ENCODE measurements at regions not wholly inside any gene's neighbourhood (a gene's known extent, or its start where the extent isn't known, plus 50 kb on each side); places are given as distances from the start of the nearest gene placed in this dataset.

DNA sequence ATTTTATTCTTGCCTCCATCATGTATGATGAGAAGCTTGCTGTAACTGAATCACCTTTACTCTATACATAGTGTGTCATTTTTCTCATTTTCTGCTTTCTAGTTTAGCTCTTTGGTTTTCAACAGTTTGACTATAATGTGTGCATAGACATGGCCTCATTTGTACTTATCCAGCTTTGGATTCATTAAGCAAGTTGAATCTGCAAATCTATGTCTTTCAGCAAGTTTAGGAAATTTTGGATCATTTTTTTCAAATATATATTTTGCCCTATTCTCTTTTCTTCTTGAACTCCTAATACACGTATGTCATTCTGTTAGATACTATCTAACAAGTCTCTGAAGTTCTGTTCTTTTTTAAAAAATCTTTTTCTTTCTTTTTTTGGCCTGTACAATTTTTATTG, 57.8 kb downstream of the PRLHR start:
- DNase-seq, result no peak

DNA sequence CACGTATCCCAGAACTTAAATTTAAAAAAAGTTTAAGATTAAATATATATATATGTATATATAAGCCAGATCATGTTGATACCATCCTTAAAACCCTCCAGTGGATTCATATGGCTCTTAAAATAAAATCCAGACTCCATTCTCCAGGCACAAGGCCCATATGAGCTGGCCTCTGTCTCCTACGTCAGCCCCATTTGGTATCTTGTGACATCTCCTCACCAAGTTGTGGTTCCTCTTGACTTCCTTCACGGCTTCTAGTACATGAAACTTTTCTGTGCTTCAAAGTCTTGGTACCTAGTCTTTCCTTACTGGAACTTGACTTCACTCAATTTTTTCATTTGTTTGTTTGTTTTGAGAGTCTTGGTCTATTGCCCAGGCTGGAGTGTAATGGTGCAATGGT, 61.3 kb downstream of the PRLHR start:
- DNase-seq, result no peak

DNA sequence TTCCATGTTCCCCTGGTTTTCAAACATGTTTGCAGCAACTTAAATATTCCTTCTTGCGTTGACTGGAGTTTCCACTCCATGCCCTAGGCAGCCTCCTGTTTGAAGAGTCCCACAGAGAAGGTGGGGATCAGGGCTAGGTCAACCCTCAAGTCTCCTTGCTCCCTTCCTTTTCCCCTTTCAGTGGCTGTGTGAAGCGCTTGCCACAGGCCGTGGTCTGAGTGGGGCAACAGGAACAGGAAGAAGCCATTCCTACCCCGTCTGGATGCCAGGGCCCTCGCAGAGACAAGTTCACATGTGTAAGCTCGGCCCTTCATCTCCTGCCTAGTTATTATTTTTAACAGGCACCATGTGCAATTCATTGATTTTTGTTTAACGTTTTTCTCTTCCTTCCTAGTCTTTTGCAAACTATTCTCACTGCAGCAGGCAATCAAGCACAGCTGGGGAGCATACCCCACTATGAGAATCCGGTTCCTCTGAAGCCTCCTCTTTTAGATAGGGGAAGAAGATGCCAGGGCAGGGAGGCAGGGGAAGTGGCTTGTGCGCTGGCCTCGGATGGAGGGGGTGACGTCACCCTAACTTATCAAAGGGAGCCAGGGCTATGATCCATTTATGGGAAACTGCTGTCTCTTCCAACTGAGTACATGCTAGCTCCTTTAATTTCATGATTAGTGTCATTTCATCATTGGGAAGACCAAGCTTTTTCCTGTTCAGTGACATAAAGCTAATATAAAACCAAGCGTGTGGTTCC, 64.2 kb downstream of the PRLHR start:
- no peak for DNase-seq

DNA sequence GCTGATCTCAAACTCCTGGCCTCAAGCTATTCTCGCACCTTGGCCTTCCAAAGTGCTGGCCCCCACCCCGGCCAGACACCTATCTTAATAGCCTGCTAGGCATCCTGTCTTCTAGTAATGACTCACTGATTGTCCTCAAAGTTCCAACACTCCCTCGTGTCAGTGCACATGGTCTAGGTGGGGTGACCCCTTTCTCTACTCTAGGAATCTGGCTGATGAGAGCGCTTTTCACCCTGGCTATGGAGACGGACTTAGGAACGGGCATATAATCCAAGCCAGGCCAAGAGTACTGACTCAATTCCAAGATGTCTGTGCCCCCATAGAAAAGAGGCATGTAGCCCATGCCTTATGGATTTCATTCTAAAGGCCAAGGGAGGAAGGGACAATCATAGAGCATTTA, 67.0 kb downstream of the PRLHR start:
- DNase-seq, result no peak

DNA sequence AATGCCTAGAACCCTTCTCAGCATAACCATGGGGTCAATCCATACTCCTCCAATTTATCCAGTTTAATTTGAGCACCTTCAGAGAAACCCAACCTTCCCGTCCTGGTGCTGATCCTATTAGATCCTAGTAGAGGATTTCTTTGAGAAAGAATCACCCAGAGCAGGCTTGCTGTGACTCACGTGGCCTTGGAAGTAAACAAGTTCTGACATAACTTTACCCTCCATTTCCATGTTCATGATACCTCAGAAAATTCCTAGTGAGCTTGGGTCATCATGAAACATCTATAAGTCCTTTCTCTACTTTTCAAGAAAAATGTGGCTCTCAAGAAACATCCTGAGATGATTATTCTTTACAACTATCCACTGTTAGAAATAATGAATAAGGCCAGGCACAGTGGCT, 71.7 kb downstream of the PRLHR start:
- no peak for DNase-seq

DNA sequence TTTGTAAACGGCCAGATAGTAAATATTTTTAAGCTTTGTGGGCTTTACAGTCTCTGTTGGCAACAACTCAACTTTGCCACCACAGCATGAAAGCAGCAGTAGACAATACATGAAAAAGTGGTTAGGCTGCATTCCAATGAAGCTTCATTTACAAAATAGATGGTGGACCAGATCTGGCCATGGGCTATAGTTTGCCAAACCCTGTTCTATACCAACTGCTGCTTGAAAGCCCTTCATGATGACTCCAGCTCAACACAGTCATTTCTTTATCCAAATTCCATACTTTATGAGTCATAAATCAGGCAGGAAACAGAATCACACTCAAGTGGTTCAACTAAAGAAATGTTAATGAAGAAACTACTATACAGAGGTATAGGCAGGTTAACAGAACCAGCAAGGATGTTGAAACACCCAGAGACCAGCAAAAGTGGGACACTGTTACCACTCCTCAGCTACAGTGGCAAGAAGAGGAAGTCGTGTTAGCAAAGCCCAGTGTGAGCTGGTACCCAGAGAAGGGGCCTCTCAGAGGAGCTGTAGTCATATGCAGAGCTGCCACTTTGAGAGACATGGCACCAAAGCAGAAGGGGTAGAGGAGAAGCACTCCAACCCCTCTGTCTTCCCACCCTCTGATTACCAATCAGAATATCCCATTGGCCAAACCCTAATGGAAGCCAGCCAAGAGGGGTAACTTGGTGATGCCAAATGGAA, 72.5 kb downstream of the PRLHR start:
- DNase-seq, result no peak

DNA sequence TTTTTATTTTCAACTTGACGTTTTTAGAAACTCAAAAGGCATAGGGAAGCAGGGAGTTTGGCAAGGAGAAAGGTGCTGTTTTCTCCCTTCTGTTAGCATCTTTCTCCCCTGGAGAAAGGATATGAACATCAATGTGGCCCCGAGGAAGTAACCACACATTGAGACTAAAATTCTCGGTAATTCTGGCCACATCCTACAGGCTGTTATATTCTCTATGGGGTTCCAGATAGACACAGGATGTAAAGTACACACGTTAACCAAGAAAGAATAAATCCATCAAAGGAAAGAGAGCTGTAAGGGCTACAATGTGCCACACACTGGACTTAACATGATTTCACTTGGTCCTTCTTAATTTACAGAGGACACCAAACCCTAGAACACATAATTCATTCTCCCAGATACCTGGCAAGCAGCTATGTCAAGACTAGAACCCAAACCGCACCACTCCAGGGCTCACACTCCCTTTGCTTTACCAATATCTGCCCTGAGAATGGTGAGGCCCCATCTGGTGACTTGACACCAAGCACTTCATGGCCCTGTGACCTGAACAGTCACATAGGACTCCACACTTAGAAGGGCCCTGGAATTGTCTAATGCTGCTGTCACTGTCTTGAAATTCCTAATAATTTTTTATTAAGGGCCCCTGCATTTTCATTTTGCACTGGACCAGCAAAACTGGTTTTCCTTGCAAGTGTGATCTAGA, 73.9 kb downstream of the PRLHR start:
- DNase-seq, result no peak

DNA sequence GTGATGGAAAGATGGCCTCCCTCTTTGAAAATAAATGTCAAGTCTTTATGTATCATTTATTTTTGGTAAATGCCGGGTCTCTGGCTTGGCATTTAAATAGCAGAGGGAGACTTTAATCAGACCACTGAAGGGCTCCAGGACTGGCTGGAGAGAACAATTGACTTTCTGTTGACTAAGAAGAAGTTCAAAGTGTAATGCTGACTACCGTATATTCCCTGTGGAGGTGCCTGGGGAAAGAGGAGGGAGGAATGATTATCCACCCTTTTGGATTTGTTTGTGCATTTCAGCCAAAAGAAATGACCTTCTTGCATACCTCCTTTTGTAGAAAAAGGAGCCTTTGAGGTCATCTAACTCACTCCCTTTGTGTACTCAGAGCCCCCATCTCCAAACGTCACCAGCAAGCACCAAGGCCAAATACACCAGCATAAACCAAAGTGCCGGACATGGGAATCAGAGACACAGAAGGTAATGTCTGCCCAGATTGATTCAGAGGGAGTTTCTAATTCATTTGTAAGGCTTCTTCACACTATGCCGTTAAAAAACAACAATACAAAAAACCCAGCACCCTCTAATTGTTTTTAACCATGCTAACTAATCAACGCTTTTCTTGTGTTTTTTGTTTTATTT, 75.2 kb downstream of the PRLHR start:
- DNase-seq, result no peak

DNA sequence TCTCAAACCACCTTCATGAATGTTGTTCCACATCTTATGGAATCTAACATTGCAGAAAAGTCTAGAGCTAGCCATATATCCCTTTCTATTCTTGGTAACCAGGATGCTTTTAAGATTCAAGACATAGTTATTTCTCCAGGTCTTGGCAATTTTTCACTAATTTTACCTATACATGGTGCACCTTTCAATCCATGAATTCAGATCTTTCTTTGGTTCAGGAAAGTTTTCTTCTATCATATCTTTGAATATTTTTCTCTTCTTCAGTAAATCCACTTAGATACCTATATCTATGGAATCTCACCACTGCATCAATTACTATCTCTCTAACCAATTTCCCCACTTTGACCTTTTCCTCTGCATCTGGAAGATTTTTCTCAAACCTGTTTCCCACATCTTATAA, 77.4 kb downstream of the PRLHR start:
- no peak for DNase-seq

DNA sequence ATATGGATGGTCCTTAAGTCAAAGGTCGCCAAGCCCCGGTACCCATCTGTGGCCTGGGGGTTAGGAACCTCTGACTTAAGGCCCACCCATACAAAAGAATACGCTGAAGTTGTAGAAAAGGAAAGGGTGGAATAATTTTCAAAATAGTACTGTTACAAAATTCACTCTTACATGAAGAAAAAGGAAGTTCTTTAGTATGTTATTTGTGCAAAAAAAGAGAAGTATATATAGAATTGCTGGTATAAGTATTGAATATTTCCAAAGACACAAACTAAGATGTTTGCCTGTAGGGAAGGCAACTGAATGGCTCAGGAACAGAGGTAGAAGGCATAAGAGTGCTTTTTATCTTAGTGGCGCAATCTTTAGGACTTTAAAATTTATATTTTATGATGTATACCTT, 78.7 kb downstream of the PRLHR start:
- no peak for DNase-seq

DNA sequence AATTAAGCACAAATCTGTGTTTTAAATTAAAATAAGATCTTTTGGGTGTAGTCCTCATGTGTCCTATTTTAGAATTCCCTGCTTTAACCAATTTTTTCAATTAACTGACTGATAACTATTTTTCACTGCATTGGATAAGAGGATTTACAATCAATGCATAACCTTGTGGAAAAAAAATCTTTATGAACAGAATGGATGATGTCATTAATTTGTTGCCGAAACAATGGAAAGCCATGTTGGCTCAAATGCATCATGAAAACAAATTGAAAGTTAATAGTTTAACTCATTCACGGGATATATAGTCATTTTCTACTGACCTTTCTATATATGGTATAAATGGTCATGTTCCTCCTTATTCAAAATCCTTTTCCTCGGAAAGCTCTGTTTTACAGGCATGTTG, 82.3 kb downstream of the PRLHR start:
- no peak for DNase-seq

DNA sequence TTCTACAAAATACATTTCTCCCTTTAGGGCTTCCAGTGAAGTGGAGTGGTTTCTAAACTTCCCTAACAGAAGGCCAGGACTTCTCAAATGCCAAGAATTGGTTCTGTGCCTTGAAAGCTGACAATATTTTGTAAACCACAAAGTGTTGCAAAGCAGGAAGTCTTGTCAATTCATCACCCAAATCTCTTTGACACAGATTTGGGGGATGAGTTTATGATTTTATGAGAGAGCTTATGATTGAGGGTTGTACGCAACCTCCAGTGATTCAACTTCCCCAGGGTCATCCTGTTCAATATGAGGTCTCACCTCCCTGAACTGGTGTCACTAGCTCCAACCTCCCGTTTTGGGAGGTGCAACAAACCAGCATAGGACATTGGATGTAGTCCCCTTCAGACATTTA, 83.7 kb downstream of the PRLHR start:
- DNase-seq, result no peak

DNA sequence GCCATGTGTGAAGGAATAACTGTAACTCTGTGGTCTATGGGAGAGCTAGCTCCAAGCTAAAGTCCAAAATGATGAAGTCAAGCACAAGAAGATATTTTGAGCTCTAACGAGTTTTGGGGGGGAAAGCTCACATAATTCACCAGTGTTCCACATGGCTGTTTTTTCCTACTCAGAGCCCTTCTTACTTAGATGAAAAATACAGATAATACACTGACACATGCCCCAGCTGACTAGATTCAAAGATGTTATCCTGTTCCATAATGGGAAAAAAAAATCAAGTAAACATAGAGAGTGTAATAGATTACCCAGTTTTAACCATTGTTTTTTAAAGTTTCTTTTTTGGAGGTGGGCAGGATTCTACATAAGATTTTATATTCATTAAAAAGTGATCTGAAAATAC, 86.6 kb downstream of the PRLHR start:
- no peak for DNase-seq

DNA sequence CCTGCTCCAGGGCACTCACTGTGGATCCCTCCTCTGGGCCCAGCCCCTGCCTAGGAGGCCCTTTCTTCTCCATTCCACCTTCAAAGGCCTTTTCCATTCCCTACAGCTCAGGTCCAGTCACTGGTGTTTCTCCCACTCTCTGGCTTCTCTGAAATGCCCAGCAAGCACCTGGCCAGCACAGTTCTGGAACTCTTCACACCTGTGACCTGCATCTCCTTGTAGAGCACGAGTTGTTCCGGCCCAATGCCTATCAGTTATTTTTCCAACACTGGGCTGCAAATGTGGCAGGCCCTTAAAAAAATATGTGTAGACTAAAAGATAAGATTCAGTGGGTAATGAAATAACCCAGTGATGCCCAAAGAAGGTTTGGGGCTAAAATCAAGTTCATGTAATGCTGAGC, 87.1 kb downstream of the PRLHR start:
- no peak for DNase-seq

DNA sequence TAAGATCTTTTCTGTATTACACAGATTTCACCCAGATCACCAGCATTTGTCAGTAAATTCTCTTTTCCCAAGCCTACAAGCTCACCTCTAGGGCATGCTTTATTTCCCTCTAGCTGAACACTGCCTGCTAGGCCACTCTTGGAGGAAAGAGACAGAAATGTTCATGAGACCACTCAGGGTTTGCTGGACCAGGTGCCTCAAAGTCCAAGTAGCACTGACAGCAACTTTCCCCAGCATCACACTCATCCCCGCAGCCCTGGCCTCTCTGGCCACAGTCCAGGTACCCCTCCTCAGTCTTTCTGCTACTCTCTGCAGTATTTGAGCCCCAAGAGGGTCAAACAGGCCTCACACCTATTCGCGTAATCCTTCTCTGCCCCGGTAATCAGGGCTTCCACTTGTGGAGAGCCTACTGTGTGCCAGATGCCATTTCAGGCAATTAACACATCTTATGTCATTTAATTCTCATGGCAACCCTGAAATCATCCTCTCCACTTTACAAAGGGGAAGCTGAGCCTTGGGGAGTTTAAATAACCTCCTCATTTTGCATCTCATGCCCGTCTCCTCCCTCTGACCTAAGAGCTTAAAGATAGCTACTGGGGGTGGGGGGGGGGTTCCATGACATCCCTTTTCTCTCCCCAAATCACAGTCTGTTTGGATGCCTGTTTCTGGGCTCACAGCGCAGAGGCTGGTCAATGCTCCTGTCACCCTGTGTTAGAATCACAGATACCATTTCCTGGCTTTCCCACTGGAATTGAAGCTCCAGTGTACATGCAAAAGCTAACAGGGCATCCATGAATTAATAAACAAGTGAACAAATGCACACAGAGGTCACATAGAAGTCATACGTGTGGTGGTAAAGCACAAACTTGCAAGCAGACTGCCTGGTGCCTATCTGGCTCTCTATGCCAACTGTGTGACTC, 88.5 kb downstream of the PRLHR start:
- DNase-seq, result no peak

DNA sequence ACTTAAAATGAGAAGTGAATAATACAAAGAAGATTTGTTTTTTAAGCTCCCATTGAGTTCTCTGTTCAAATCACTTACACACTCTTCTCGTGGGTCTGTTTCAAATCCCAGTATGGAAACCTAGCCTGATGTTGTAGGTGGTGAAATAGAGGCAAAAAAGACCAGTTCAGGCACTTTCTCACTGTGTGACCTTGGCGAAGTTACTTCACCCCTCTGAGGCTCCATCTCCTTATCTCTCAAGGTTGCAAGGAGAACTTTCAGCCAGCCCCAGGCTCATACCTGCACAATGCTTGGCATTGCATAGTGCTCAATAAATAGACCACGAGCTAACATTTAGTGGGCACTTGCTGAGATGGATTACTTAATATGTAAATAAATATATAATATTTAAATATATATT, 90.1 kb downstream of the PRLHR start:
- DNase-seq, result no peak

DNA sequence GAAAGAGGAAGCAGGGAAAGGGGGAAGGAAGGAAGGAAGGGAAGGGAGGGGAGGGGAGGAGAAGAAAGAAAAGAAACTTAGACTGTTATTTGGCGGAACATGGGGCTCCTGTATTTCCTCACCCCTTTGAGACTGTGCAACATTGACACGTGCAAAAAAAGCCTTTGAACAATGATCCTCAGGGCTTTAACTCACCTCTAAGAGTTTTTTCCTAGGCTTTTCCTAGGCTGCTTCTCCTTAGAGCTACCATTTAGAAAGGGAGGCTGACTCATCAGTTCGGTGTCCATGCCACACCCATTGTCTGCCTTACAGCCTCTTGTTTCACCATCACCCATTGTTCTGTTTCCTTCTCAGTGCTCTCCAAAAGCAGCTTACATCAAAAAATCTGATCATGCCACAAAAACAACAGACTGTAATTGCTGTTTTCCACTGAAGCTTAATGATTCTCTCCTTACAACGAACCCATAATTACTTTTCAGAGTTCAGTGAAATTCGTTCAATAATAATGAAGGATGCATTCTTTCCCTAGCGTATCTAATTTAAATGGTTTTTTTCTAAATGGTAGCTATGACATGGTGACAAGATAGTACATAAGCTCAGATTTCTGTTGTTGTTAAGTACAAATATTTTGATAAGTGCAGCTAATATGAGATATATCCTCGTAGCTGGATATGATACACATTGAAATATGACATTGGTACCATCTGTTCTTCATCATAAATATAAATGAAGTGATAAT, 90.8 kb downstream of the PRLHR start:
- no peak for DNase-seq

DNA sequence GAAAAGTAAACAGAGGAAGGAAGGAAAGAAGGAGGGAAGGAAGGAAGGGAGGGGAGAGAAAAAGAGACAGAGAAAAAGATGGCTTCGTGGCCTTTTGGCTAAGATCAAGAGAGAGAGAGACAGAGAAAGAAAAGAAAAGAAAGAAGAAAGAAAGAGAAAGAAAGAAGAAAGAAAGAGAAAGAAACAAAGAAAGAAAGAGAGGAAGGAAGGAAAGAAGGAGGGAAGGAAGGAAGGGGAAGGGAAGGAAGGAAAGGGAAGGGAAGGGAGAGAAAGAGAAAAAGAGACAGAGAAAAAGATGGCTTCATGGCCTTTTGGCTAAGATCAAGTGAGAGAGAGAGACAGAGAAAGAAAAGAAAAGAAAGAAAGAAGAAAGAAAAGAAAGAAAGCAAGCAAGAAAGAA, 91.4 kb downstream of the PRLHR start:
- DNase-seq, result no peak

DNA sequence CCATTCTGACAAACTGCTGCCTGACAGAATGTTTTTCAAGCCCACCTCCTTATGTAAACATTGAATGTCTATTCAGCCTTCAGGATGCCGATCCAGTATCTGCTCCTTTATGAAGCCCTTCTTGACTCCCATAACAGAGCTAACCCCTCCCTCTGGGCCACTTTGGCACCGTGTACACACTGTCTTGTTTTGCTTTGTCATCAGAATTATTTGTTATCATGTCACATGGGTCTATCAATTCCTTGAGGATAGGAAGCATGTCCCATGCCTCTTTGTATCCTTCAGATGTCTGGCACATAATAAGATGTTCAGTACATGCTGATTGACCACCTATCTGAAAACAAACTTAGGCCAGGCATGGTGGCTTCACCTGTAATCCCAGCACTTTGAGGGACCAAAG, 92.3 kb downstream of the PRLHR start:
- DNase-seq, result no peak

DNA sequence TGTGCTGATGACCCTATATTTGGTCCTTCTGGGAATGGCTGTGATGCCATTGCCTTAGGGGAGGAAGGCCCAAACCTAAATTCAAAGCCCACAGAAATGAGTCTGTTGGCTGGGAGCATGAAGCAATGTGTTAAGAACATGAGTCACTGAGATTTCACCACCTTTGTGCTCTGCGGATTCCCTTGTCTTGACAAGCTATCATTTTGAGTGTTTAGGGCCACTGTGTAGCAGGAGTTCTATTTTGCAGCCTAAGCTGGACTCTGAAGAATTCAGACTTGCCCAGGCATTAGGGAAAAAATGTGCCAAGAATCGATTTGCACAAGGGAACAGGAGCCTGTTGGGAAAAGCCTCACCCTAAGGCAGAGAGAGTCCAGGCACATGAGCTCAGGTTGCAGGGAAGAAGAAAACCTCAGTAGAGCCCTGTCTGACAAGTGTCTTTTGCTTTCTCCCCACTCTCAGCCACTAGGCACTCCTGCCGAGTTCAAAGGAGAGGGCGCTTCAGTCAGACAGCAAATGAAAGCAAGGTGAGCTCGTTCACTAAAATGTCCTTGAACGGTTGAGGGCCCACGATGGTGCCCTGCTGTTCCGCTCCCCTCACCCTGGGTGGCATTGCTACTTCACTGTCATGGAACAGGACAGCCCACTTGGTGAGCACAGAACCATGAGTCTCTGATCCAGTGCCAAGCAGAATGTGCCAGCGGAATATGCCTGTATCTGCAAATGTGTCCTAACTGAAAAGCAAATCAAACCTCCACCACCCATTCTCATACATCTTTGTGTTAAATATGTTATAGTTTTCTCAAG, 93.6 kb downstream of the PRLHR start:
- DNase-seq, result no peak

DNA sequence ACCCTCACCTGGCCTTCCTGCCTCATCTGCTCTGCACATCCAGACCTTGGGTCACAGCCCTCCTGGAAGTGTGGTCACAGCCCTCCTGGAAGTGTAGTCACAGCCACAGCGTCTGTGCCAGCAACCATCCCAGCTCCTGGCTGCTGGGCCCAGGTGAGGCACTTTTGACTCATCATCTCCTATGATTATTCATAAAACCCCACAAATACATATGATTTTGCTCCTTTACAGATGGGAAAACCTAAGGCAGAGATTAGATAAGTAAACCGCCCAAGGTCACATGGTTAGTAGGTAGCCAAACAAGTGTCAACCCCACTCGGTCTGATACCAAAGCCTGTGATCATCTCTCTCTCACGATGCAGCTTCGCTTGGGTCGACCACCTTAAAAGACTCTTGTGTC, 94.3 kb downstream of the PRLHR start:
- no peak for DNase-seq

Data from NCI-H1048 (cell line).